Activated T-cell treated with anti-CD3 and anti-CD28 coated beads for 4 hours (primary cell): ENCODE measurements at regions not wholly inside any gene's neighbourhood (a gene's known extent, or its start where the extent isn't known, plus 50 kb on each side); places are given as distances from the start of the nearest gene placed in this dataset.
"Not testable (repeated sequence)": the region's sequence is repeated elsewhere in the genome, so short reads cannot be mapped to it uniquely, and the experiment has no call there.

Experiments used
- DNase-seq: peaks from one replicate; pipeline ENCODE4 v3.0.0-alpha.2; 2020

- DNase-seq = no peak
These were observed 270.8 kb upstream of the AGAP1 start for GRCh38 chr2:235223011-235223410.

- no peak for DNase-seq
These were observed 269.4 kb upstream of the AGAP1 start for GRCh38 chr2:235224410-235224809.

DNA sequence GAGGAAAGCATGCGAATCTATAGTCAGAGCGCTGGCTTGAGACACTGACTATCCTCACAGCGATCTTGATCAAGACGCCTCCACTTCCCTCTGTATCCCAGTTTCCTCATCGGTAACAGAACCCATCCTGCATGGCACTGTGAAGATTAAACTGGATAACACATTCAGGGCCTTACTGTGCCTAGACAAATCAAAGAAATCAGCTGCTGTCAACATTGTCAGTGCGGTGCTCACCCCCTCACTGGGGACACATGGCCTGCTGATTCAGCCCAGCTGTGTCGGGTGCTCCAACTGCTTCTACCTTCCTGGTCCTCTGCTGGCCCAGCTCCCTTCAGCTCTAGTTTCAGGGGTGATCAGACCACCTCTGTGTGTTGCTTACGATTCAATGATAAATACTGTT, 268.6 kb upstream of the AGAP1 start:
- no peak for DNase-seq

DNA sequence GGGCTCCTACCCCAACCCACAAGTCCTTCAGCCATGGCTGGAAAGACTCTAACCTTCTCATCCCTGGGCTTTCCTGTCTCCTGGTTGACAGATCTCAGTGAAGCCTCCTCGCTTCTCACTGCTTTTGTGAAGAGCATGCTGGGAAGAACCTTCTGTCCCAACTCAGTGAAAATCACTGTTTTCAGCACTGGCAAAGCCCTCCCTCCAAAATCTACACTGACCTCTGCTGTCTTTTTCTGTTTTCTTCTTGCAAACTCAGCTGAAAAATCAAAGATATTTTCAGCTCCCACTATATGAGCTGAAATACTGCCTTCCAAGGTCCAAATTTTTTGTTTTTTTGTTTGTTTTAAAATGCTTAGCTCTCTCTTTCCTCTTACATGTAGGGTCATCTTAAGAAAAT, 266.3 kb upstream of the AGAP1 start:
- DNase-seq = no peak

DNA sequence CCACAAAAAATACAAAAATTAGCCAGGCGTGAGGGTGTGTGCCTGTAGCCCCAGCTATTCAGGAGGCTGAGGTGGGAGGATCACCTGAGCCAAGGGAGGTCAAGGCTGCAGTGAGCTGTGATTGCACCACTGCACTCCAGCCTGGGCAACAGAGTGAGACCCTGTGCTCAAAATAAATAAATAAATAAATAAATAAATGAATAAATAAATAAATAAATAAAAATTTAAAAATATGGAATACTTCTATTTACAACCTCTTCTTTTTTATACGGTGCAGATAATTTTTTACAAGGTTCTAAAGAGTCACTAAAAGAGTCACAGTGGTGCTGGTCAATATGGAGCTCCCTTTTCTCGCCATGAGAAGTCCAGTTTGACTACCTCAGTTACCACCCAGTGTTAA, 265.4 kb upstream of the AGAP1 start:
- not testable (repeated sequence) for DNase-seq

- DNase-seq = no peak
These were observed 264.6 kb upstream of the AGAP1 start for GRCh38 chr2:235229236-235229635.

GRCh38 chr2:235230821-235231601, 262.8 kb upstream of the AGAP1 start:
- no peak for DNase-seq

DNA sequence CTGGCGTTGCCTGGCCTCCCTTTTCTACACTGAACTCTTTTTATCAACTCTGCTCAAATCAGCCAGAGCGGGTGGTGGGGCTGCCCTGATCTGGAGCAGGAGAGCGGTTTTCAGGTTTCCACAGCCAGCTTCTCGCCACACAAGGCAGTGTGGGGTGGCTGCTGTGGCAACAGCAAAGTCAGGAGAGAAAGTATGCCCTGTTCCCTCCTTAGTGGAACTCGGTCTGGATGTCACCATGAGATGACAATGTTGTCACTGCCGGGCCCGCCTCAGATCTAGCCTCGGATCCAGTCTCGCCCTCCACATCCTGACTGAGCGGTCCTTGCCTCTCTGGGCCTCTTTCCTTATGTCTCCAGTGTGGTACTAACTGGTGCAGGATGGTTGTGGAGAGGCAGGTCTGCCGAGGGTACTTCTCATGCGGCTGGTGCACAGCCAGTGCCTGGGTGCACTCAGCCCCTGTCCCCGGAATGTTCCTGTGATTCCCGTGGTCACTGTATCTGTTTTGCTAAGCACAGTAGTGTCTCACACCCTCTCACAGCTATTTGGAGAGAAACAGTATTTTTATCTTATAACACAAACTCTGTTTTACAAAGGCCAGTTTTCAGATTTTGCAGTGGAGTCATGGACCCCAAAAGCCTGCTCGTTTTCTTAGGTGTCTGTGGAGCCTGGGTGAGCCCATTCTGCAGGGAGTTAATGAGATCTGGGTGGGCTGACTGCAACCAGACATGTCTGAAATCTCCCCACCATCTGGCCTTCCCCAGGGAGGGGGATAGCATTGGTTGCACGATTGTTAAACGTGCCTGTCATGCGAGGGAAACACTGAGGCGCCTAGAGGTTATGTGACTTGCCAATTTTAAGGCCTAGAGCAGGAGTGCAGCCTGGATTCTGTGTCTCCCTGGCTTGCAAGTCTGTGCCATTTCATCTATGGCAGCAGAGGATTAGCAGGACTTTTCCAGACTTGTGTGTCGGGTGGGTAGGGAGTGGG, 261.1 kb upstream of the AGAP1 start:
- no peak for DNase-seq

DNA sequence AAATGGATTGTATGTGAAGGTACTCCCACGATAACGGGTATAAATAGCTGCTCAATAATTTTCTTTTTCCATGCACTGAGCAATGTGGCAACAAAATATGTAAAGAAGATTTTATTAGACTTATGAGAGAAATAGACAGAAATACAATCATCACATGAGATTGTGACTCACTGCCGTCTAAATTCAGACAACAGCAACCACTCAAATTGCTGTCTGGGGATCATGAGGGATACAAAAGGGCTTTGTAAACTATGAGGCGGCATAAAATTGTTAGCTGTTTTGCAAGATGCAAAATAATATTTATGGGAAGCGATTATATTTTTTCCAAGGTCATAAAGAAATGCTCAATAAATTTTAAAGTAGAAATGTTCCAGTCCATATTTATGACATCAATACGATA, 259.1 kb upstream of the AGAP1 start:
- DNase-seq = no peak

DNA sequence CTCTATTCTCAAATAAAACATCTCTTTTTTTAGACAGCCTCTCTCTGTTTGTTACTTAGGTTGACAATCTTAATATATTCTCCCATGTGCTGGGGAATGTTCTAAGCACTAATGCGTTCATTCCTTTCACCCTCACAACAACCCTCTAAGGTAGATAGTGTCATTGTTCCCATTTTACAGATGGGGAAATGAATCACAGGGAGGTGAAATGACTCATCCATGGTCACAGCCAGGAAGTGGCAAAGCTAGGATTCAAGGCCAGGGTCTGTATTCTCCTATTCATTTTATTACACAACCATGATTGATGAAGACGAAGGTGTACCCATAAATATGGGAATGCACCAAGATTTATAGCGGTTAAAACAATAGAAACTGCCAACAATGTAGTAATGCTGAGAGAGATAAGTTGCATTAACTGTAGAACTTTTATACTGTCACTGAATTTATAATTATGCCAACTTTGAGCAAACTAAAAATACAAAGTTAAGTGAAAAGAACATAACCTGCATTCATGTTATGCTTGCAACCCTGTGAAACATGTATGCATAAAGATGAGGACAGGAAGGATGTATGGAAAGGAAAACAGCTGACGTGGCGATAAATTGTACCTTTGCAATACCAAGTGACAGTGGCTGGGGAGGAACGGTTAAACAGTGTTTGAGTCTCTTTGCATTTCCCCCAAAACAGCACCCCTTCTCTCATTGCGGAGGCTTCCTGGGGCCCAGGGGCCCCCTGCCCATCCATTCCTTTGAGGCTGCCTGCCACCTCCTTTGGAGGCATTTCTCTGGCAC, 257.7 kb upstream of the AGAP1 start:
- no peak for DNase-seq

GRCh38 chr2:235238537-235238936, 255.3 kb upstream of the AGAP1 start:
- no peak for DNase-seq

- DNase-seq = no peak
These were observed 253.3 kb upstream of the AGAP1 start for GRCh38 chr2:235240574-235240973.

- DNase-seq = no peak
These were observed 249.3 kb upstream of the AGAP1 start for GRCh38 chr2:235244255-235245220.

DNA sequence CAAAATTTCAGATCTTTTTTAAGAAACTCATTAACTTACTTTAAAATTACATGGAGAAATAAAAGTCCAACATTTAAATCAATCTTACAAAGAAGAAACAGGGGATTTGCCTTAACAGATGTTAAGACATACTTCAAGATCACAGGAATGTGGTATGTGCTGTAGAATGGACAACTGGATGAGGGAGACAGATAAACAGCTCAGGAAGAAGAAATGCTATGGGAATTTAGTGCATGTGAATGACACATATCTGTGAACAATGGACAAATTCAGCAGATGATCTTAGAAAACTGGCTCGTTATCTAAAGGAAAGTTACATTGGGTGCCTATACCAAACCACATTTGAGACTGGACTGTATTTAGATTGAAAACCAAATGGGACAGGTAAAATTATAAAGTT, 246.8 kb upstream of the AGAP1 start:
- DNase-seq = no peak

DNA sequence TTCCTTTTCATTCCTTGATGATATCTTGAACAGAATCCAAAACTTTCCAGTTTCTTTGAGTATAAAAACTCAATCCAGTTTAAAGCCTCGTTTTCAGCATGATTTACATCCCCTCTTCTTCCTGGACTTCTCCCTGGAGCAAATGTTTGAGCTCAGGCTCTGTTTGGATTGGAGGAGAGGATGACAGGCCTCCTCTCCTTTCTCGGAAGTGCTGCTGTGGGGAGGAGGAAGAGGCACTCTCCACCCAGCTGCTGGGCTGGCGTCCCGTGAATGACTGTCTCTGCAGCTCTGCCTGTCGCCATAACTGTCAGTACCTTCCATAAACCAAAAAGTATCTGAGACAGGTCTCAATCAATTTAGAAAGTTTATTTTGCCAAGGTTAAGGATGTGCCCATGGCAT, 238.2 kb upstream of the AGAP1 start:
- DNase-seq = no peak

- DNase-seq = no peak
These were observed 236.3 kb upstream of the AGAP1 start for GRCh38 chr2:235257590-235257989.

GRCh38 chr2:235262750-235263149, 231.1 kb upstream of the AGAP1 start:
- no peak for DNase-seq

DNA sequence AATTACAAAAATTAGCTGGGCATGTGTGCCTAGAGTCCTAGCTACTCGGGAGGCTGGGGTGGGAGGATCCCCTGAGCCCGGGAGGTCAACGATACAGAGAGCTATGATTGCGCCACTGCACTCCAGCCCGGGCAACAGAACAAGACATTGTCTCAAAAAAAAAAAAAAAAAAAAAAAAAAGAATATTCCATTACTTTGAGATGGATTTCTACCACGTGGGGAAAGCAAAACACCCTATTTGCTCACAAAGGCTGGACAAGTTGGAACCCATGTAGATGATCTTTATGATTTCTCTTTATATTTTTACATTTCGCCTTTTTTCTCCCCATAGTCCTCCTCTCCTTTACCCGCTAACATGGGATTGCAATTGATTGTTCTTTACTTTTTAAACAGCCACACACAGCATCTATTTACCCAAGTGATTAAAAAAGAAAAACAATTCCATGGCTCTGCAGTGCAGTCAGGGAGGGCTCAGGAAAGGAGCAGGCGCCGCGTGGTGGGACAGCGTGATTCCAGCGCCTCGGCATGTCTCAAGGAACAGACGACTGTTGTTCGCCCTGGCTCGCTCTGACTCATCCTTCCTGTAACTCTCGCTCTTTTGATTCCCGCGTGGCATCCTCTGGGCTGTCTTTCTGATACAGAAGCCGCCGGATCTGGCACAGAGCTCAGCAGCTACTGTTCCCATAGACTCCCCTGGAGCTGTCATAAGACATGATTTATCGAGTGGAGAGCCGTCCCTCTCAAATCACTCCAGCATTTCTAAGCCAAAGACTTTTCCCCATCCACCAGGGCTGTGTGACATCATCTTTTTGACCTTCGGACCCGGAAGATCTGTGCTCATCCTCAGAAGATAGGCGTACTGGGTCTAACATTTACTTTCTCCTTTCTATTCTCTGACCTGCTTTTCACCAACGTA, 230.4 kb upstream of the AGAP1 start:
- DNase-seq = no peak

DNA sequence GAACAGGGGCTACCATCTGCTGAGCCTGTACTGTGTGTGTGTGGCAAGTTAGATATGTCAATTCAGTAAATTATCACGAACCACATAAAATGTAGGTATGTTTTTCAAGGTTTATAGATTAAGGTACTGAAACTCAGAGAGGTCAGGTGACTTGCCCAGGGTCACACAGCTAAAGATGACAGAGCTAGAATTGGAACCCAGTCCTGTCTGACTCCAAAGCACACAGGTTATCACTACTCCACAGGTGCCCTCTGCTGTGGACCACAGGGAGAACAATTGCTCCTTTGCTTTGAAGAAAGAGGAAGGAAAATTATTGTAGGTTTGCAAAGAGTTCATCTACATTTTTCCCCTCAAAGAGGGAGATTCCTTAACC, 229.7 kb upstream of the AGAP1 start:
- no peak for DNase-seq

DNA sequence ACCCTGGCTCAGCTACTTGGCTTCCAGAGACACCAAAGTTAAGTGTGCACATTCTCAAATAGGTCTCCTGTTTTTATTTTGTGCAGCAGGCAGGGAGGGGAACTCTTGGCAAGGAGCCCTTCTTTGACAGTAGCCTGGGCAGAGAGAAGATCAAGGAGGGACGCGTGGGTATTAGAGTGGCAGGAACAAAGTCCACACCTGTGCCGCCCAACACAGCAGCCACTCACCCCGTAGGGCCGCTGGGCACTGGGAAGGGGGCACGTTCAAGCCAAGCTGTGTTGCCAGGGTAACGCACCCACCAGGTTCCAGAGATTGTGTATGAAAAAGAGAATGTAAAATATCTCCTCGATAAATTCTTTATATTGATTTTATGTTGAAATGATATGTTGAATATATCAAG, 229.3 kb upstream of the AGAP1 start:
- DNase-seq = no peak
